ENCODE measurements at regions not wholly inside any gene's neighbourhood (a gene's known extent, or its start where the extent isn't known, plus 50 kb on each side); places are given as distances from the start of the nearest gene placed in this dataset.

GRCh38 chr10:62911210-62911963, 95.2 kb upstream of the EGR2 start:
- BruUV-seq (replicated peaks): no TSS peak
- no peak for DNase-seq (ENCODE audit: low spot score)

More at GRCh38 chr10:62911210-62911963, 95.2 kb upstream of the EGR2 start:
- H4K20me1 ChIP-seq (ENCODE audit: insufficient read depth, low read length): no peaks in the 10 kb centered on the region
- in situ Hi-C loops (cut with HindIII; ENCODE audit: extremely low pct_ligation_motif_present, low pct_unique_long_range_greater_than_20kb) (no loop called here), intact Hi-C loops (cut with micrococcal nuclease; ENCODE audit: unreplicated experiment) (no loop called here)
- no peaks in the 10 kb centered on the region for H3K36me3 ChIP-seq (replicated peaks in 1 of 2; ENCODE audit: control insufficient read depth in 1 of 2, insufficient read depth in 2 of 2, low read length in 2 of 2)
- 6% methylated on average over 11 of the region's 11 CpGs for WGBS (ENCODE audit: low lambda C conversion rate)
- TF ChIP-seq ZNF768 (CRISPR knock-in tag; IDR thresholded peaks at IDR 0.05) (no peak), ZNF451 (CRISPR knock-in tag; IDR thresholded peaks at IDR 0.05) (no peak), ZNF879 (CRISPR knock-in tag; IDR thresholded peaks at IDR 0.05) (no peak), NAIF1 (CRISPR knock-in tag; IDR thresholded peaks at IDR 0.05; ENCODE audit: borderline replicate concordance) (no peak)
- TF ChIP-seq, protein P1, sequence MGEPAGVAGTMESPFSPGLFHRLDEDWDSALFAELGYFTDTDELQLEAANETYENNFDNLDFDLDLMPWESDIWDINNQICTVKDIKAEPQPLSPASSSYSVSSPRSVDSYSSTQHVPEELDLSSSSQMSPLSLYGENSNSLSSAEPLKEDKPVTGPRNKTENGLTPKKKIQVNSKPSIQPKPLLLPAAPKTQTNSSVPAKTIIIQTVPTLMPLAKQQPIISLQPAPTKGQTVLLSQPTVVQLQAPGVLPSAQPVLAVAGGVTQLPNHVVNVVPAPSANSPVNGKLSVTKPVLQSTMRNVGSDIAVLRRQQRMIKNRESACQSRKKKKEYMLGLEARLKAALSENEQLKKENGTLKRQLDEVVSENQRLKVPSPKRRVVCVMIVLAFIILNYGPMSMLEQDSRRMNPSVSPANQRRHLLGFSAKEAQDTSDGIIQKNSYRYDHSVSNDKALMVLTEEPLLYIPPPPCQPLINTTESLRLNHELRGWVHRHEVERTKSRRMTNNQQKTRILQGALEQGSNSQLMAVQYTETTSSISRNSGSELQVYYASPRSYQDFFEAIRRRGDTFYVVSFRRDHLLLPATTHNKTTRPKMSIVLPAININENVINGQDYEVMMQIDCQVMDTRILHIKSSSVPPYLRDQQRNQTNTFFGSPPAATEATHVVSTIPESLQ (CRISPR knock-in tag; conservative IDR thresholded peaks at IDR 0.05): no peak
- TF ChIP-seq, protein P2, sequence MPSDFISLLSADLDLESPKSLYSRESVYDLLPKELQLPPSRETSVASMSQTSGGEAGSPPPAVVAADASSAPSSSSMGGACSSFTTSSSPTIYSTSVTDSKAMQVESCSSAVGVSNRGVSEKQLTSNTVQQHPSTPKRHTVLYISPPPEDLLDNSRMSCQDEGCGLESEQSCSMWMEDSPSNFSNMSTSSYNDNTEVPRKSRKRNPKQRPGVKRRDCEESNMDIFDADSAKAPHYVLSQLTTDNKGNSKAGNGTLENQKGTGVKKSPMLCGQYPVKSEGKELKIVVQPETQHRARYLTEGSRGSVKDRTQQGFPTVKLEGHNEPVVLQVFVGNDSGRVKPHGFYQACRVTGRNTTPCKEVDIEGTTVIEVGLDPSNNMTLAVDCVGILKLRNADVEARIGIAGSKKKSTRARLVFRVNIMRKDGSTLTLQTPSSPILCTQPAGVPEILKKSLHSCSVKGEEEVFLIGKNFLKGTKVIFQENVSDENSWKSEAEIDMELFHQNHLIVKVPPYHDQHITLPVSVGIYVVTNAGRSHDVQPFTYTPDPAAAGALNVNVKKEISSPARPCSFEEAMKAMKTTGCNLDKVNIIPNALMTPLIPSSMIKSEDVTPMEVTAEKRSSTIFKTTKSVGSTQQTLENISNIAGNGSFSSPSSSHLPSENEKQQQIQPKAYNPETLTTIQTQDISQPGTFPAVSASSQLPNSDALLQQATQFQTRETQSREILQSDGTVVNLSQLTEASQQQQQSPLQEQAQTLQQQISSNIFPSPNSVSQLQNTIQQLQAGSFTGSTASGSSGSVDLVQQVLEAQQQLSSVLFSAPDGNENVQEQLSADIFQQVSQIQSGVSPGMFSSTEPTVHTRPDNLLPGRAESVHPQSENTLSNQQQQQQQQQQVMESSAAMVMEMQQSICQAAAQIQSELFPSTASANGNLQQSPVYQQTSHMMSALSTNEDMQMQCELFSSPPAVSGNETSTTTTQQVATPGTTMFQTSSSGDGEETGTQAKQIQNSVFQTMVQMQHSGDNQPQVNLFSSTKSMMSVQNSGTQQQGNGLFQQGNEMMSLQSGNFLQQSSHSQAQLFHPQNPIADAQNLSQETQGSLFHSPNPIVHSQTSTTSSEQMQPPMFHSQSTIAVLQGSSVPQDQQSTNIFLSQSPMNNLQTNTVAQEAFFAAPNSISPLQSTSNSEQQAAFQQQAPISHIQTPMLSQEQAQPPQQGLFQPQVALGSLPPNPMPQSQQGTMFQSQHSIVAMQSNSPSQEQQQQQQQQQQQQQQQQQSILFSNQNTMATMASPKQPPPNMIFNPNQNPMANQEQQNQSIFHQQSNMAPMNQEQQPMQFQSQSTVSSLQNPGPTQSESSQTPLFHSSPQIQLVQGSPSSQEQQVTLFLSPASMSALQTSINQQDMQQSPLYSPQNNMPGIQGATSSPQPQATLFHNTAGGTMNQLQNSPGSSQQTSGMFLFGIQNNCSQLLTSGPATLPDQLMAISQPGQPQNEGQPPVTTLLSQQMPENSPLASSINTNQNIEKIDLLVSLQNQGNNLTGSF (CRISPR knock-in tag; IDR thresholded peaks at IDR 0.05): no peak
- POLR2A ChIA-PET: no interaction called here
- H3K9me3 ChIP-seq (ENCODE audit: low read length): no peaks in the 10 kb centered on the region
- no peak overlapping the region for H3K4me3 ChIP-seq (replicated peaks in 1 of 3; ENCODE audit: insufficient read depth in 1 of 3, low read depth in 2 of 3, low read length in 3 of 3)
- no peaks in the 10 kb centered on the region for H3K79me2 ChIP-seq (ENCODE audit: insufficient read depth, low read length)
- CTCF ChIA-PET (ENCODE audit: low intra/inter-chr PET ratio, low total read pairs): no interaction called here
- H3K4me1 ChIP-seq (ENCODE audit: insufficient read depth, low read length): no peaks in the 10 kb centered on the region
- no peak overlapping the region for H2AFZ ChIP-seq (ENCODE audit: low read length)
- no peak overlapping the region for H3K9ac ChIP-seq (ENCODE audit: insufficient read depth, low read depth, low read length)
- FAIRE-seq (no peak), ATAC-seq (peak; percentile 38; the same call in 1 of the 3 replicates)
- no peak overlapping the region for H3K27ac ChIP-seq (ENCODE audit: extremely low read length, insufficient read depth, low read length)
- H3K27me3 ChIP-seq (ENCODE audit: control insufficient read depth in 1 of 2, insufficient read depth in 2 of 2, low read length in 2 of 2): no peaks in the 10 kb centered on the region; a peak in 1 of 5 replicates
- H3K4me2 ChIP-seq (ENCODE audit: low read depth, low read length): no peak overlapping the region
